Lower leg skin (tissue), 4 donors: ENCODE measurements at regions not wholly inside any gene's neighbourhood (a gene's known extent, or its start where the extent isn't known, plus 50 kb on each side); places are given as distances from the start of the nearest gene placed in this dataset.

Experiments used
- DNase-seq, 2 donors: peaks; one replicate each; pipeline ENCODE4 v3.0.0-alpha.2; 2019; ENCODE audit warnings: low spot score in 2 of 2
- H3K4me3 ChIP-seq: fragments of 200-600 bp; sonication (generic); 2 replicates; pipeline ENCODE4 v1.5.1; 2017; ENCODE audit warnings: mild to moderate bottlenecking, low read depth; ENCODE audit not compliant: poor library complexity, severe bottlenecking
- CTCF ChIP-seq, 3 donors: fragments of 450-650 bp; IDR thresholded peaks; one replicate each; pipeline ENCODE4 v1.5.1; 2016; ENCODE audit warnings: antibody characterized with exemption in 3 of 3, mild to moderate bottlenecking in 3 of 3, moderate library complexity in 2 of 3
- POLR2A ChIP-seq, 2 donors: fragments of 450-650 bp; IDR thresholded peaks; one replicate each; pipeline ENCODE4 v1.6.1; 2016 to 2017; ENCODE audit warnings: antibody characterized with exemption in 2 of 2, mild to moderate bottlenecking in 1 of 2, moderate library complexity in 1 of 2
- WGBS, 2 donors: methylation state at CpG; one replicate each; pipeline ENCODE4 v1.1.5; 2018; 5-methylcytosine and 5-hydroxymethylcytosine counted together
- intact Hi-C: fragments of 100-400 bp; cut with DNase I; formaldehyde crosslinking; loops from one replicate; pipeline ENCODE4 v1.15.0; 2023; ENCODE audit warnings: low total_unique reads

- TF ChIP-seq POLR2A (IDR thresholded peaks at IDR 0.05) (no peak), CTCF (IDR thresholded peaks at IDR 0.05) (no peak)
- 87 to 97% methylated on average over 2 of the region's 2 CpGs for WGBS, 2 donors
- DNase-seq, result no peak
- intact Hi-C loops, result no loop called here
- no peak overlapping the region for H3K4me3 ChIP-seq
These were observed 281.9 kb downstream of the RBM26 start for GRCh38 chr13:79124183-79124582.

- 47 to 58% methylated on average over 4 of the region's 4 CpGs for WGBS, 2 donors
- intact Hi-C loops, result no loop called here
- no peak for DNase-seq
These were observed 284.8 kb downstream of the RBM26 start for GRCh38 chr13:79121286-79121685.

GRCh38 chr13:79119578-79120107, 286.4 kb downstream of the RBM26 start:
- 88 to 89% methylated on average over 21 to 30 of the region's 34 CpGs for WGBS, 2 donors
- no peak for DNase-seq
- TF ChIP-seq CTCF (IDR thresholded peaks at IDR 0.05) (no peak), POLR2A (IDR thresholded peaks at IDR 0.05) (no peak)
- H3K4me3 ChIP-seq, result no peak overlapping the region
- intact Hi-C loops, result no loop called here

More at GRCh38 chr13:79121286-79121685, 284.8 kb downstream of the RBM26 start:
- no peak overlapping the region for H3K4me3 ChIP-seq
- TF ChIP-seq CTCF (IDR thresholded peaks at IDR 0.05) (no peak), POLR2A (IDR thresholded peaks at IDR 0.05) (no peak)

- no peak for TF ChIP-seq POLR2A (IDR thresholded peaks at IDR 0.05)
- TF ChIP-seq CTCF (IDR thresholded peaks at IDR 0.05), result no peak
- H3K4me3 ChIP-seq, result no peak overlapping the region
- no peak for DNase-seq
- intact Hi-C loops, result no loop called here
These were observed 294.0 kb downstream of the RBM26 start for GRCh38 chr13:79112016-79112415.

- TF ChIP-seq CTCF (IDR thresholded peaks at IDR 0.05) (no peak), POLR2A (IDR thresholded peaks at IDR 0.05) (no peak)
- DNase-seq, result no peak
These were observed 297.0 kb downstream of the RBM26 start for GRCh38 chr13:79108914-79109643.

GRCh38 chr13:79098596-79098995, 307.5 kb downstream of the RBM26 start:
- no peak overlapping the region for H3K4me3 ChIP-seq
- DNase-seq, result no peak
- WGBS, 2 donors, result 58 to 64% methylated on average over 4 of the region's 4 CpGs
- TF ChIP-seq POLR2A (IDR thresholded peaks at IDR 0.05) (no peak), CTCF (IDR thresholded peaks at IDR 0.05) (no peak)
- intact Hi-C loops, result no loop called here

More at GRCh38 chr13:79108914-79109643, 297.0 kb downstream of the RBM26 start:
- 86 to 88% methylated on average over 1 of the region's 1 CpG for WGBS, 2 donors
- intact Hi-C loops, result no loop called here
- no peak overlapping the region for H3K4me3 ChIP-seq
